ENCODE measurements at regions not wholly inside any gene's neighbourhood (a gene's known extent, or its start where the extent isn't known, plus 50 kb on each side); places are given as distances from the start of the nearest gene placed in this dataset.

- no peak for TF ChIP-seq EZH2 (IDR thresholded peaks at IDR 0.05; ENCODE audit: borderline replicate concordance, insufficient read depth, low read depth, low read length, poor library complexity, severe bottlenecking)
- no peak for TF ChIP-seq CTCF (IDR thresholded peaks at IDR 0.05)
Observed at GRCh38 chr22:49088801-49089791, 738.6 kb downstream of the BRD1 start.
